ENCODE measurements at regions not wholly inside any gene's neighbourhood (a gene's known extent, or its start where the extent isn't known, plus 50 kb on each side); places are given as distances from the start of the nearest gene placed in this dataset.

DNA sequence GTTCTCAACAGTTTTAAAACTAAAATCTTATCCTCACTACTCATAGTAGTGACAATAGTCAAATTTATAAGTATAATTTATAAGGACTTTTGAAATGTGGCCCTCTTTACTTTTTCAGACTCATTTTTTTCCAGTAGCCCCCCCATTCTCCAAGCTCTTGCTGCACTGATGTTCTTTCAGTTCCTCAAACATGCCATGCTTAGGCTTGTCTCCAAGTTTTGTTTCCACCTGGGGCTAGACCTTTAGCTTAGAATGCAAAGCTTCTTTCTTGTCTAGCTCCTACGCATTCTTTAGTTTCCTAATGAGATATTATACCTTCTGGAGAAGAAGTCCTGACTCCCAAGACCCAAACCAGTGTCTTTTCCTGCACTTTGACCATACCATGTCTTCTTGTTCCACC lies 222.6 kb downstream of the NOL4 start:
- TF ChIP-seq, protein P1, sequence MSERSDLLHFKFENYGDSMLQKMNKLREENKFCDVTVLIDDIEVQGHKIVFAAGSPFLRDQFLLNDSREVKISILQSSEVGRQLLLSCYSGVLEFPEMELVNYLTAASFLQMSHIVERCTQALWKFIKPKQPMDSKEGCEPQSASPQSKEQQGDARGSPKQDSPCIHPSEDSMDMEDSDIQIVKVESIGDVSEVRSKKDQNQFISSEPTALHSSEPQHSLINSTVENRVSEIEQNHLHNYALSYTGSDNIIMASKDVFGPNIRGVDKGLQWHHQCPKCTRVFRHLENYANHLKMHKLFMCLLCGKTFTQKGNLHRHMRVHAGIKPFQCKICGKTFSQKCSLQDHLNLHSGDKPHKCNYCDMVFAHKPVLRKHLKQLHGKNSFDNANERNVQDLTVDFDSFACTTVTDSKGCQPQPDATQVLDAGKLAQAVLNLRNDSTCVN (tag by site-specific recombination; optimal IDR thresholded peaks at IDR 0.05), result no peak
- TF ChIP-seq ZNF701 (tag by site-specific recombination; IDR thresholded peaks at IDR 0.05) (no peak), YY1 (tag by site-specific recombination; IDR thresholded peaks at IDR 0.05) (no peak), SCRT1 (tag by site-specific recombination; IDR thresholded peaks at IDR 0.05; ENCODE audit: borderline replicate concordance) (no peak), ZNF677 (tag by site-specific recombination; IDR thresholded peaks at IDR 0.05) (no peak), ZNF837 (tag by site-specific recombination; IDR thresholded peaks at IDR 0.05) (no peak), ZNF571 (tag by site-specific recombination; IDR thresholded peaks at IDR 0.05) (no peak)
- TF ChIP-seq, protein P2, sequence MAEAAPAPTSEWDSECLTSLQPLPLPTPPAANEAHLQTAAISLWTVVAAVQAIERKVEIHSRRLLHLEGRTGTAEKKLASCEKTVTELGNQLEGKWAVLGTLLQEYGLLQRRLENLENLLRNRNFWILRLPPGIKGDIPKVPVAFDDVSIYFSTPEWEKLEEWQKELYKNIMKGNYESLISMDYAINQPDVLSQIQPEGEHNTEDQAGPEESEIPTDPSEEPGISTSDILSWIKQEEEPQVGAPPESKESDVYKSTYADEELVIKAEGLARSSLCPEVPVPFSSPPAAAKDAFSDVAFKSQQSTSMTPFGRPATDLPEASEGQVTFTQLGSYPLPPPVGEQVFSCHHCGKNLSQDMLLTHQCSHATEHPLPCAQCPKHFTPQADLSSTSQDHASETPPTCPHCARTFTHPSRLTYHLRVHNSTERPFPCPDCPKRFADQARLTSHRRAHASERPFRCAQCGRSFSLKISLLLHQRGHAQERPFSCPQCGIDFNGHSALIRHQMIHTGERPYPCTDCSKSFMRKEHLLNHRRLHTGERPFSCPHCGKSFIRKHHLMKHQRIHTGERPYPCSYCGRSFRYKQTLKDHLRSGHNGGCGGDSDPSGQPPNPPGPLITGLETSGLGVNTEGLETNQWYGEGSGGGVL (tag by site-specific recombination; IDR thresholded peaks at IDR 0.05), result no peak
- TF ChIP-seq, protein P3, sequence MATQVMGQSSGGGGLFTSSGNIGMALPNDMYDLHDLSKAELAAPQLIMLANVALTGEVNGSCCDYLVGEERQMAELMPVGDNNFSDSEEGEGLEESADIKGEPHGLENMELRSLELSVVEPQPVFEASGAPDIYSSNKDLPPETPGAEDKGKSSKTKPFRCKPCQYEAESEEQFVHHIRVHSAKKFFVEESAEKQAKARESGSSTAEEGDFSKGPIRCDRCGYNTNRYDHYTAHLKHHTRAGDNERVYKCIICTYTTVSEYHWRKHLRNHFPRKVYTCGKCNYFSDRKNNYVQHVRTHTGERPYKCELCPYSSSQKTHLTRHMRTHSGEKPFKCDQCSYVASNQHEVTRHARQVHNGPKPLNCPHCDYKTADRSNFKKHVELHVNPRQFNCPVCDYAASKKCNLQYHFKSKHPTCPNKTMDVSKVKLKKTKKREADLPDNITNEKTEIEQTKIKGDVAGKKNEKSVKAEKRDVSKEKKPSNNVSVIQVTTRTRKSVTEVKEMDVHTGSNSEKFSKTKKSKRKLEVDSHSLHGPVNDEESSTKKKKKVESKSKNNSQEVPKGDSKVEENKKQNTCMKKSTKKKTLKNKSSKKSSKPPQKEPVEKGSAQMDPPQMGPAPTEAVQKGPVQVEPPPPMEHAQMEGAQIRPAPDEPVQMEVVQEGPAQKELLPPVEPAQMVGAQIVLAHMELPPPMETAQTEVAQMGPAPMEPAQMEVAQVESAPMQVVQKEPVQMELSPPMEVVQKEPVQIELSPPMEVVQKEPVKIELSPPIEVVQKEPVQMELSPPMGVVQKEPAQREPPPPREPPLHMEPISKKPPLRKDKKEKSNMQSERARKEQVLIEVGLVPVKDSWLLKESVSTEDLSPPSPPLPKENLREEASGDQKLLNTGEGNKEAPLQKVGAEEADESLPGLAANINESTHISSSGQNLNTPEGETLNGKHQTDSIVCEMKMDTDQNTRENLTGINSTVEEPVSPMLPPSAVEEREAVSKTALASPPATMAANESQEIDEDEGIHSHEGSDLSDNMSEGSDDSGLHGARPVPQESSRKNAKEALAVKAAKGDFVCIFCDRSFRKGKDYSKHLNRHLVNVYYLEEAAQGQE (tag by site-specific recombination; IDR thresholded peaks at IDR 0.05), result no peak
- TF ChIP-seq, protein P4, sequence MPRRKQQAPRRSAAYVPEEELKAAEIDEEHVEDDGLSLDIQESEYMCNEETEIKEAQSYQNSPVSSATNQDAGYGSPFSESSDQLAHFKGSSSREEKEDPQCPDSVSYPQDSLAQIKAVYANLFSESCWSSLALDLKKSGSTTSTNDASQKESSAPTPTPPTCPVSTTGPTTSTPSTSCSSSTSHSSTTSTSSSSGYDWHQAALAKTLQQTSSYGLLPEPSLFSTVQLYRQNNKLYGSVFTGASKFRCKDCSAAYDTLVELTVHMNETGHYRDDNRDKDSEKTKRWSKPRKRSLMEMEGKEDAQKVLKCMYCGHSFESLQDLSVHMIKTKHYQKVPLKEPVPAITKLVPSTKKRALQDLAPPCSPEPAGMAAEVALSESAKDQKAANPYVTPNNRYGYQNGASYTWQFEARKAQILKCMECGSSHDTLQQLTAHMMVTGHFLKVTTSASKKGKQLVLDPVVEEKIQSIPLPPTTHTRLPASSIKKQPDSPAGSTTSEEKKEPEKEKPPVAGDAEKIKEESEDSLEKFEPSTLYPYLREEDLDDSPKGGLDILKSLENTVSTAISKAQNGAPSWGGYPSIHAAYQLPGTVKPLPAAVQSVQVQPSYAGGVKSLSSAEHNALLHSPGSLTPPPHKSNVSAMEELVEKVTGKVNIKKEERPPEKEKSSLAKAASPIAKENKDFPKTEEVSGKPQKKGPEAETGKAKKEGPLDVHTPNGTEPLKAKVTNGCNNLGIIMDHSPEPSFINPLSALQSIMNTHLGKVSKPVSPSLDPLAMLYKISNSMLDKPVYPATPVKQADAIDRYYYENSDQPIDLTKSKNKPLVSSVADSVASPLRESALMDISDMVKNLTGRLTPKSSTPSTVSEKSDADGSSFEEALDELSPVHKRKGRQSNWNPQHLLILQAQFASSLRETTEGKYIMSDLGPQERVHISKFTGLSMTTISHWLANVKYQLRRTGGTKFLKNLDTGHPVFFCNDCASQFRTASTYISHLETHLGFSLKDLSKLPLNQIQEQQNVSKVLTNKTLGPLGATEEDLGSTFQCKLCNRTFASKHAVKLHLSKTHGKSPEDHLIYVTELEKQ (tag by site-specific recombination; IDR thresholded peaks at IDR 0.05; ENCODE audit: borderline replicate concordance), result no peak
- TF ChIP-seq, protein P5, sequence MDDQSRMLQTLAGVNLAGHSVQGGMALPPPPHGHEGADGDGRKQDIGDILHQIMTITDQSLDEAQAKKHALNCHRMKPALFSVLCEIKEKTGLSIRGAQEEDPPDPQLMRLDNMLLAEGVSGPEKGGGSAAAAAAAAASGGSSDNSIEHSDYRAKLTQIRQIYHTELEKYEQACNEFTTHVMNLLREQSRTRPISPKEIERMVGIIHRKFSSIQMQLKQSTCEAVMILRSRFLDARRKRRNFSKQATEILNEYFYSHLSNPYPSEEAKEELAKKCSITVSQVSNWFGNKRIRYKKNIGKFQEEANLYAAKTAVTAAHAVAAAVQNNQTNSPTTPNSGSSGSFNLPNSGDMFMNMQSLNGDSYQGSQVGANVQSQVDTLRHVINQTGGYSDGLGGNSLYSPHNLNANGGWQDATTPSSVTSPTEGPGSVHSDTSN (CRISPR knock-in tag; IDR thresholded peaks at IDR 0.05), result no peak
- TF ChIP-seq, protein P6, sequence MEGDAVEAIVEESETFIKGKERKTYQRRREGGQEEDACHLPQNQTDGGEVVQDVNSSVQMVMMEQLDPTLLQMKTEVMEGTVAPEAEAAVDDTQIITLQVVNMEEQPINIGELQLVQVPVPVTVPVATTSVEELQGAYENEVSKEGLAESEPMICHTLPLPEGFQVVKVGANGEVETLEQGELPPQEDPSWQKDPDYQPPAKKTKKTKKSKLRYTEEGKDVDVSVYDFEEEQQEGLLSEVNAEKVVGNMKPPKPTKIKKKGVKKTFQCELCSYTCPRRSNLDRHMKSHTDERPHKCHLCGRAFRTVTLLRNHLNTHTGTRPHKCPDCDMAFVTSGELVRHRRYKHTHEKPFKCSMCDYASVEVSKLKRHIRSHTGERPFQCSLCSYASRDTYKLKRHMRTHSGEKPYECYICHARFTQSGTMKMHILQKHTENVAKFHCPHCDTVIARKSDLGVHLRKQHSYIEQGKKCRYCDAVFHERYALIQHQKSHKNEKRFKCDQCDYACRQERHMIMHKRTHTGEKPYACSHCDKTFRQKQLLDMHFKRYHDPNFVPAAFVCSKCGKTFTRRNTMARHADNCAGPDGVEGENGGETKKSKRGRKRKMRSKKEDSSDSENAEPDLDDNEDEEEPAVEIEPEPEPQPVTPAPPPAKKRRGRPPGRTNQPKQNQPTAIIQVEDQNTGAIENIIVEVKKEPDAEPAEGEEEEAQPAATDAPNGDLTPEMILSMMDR (tag by site-specific recombination; IDR thresholded peaks at IDR 0.05), result no peak

All from HEK293 (cell line).